Fibroblast of lung (primary cell): ENCODE measurements at regions not wholly inside any gene's neighbourhood (a gene's known extent, or its start where the extent isn't known, plus 50 kb on each side); places are given as distances from the start of the nearest gene placed in this dataset.

Source experiments
- CTCF ChIP-seq, 2 donors: IDR thresholded peaks in 1 of 2; conservative IDR thresholded peaks in 1 of 2; 1 replicate in 1 of 2; 2 replicates in 1 of 2; pipeline ENCODE4 v1.5.1; 2011 to 2012; ENCODE audit warnings: low read length in 2 of 2, control low read depth in 1 of 2, inconsistent platforms in 1 of 2, low read depth in 1 of 2, mild to moderate bottlenecking in 1 of 2
- EZH2 ChIP-seq: IDR thresholded peaks from 2 replicates; pipeline ENCODE4 v1.5.1; 2012; ENCODE audit warnings: low read length, control low read depth, mild to moderate bottlenecking; ENCODE audit errors: missing control alignments

- no peak for TF ChIP-seq CTCF (conservative IDR thresholded peaks at IDR 0.05 in 1 of 2, IDR thresholded peaks at IDR 0.05 in 1 of 2; ENCODE audit: low read depth in 1 of 2, low read length in 2 of 2)
- TF ChIP-seq EZH2, result no peak
These were observed 256.4 kb downstream of the PRDM2 start for GRCh38 chr1:13956393-13956792.
